HG02642 (cell line): ENCODE measurements at regions not wholly inside any gene's neighbourhood (a gene's known extent, or its start where the extent isn't known, plus 50 kb on each side); places are given as distances from the start of the nearest gene placed in this dataset.

Experiments used
- ATAC-seq: cut with Tn5 transposase; IDR thresholded peaks from one replicate; pipeline ENCODE4 v1.9.1; 2021; ENCODE audit warnings: mild to moderate bottlenecking; ENCODE audit not compliant: unreplicated experiment, poor library complexity

DNA sequence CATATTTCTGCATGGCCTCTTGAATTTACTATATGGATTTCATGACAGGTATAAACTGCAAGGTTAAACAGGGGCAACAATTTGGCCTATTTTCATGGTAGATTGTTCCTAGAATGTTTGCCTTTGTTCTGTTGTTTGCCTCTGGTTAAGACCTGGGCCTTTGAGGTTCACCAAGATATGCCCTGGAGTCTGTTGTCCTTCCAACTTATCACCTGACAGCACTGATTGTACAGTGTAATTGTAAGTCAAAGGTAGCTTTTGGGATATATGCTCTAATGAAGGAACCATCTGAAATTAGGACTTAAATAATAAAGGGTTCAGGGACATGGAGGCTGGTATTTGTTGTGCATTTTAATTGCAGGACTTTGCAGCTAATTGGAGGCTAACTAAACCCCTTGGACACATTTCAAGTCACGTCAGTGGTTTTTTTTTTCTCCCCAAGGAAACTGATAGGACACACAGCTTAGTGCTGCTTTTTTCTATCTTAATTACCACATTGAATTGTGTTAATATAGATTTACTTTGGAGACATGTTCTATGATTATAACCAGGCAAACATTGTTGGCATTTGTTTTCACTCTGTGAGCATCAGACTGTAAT is 771.2 kb upstream of the LINC00305 start:
- no peak for ATAC-seq

GRCh38 chr18:64918851-64919250 is 770.0 kb upstream of the LINC00305 start:
- no peak for ATAC-seq

DNA sequence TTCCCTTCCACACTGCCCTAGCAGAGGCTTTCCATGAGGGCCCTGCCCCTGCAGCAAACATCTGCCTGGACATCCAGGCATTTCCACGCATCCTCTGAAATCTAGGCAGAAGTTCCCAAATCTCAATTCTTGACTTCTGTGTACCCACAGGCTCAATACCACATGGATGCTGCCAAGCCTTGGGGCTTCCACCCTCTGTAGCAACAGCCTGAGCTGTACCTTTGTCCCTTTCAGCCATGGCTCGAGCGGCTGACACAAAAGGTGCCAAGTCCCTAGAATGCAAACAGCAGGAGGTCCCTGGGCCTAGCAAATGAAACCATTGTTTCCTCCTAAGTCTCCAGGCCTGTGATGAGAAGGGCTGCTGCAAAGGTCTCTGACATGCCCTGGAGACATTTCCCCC is 744.5 kb upstream of the LINC00305 start:
- ATAC-seq = no peak

DNA sequence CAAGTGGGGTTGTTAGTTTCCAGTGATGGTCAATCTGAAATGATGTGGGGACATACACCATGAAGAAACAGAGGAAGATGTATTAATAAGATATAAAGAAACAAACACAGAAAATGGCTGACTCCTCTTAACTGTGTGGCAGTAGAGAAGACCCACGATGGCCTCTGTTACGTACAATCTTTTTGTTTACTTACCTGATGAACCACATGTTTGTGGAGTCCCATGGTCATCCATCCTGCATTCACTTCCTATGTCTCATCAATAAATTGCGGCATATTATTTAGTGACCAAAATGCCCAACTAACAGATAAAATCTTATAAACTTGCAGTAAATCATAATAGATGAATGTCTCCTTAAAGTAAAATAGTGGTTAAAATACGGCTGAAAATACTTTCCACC is 740.1 kb upstream of the LINC00305 start:
- ATAC-seq = no peak

- ATAC-seq = no peak
Measured at GRCh38 chr18:64886995-64887394, 738.1 kb upstream of the LINC00305 start.

- ATAC-seq = no peak
Measured at GRCh38 chr18:64882896-64883295, 734.0 kb upstream of the LINC00305 start.

- no peak for ATAC-seq
Measured at GRCh38 chr18:64876833-64877232, 727.9 kb upstream of the LINC00305 start.

DNA sequence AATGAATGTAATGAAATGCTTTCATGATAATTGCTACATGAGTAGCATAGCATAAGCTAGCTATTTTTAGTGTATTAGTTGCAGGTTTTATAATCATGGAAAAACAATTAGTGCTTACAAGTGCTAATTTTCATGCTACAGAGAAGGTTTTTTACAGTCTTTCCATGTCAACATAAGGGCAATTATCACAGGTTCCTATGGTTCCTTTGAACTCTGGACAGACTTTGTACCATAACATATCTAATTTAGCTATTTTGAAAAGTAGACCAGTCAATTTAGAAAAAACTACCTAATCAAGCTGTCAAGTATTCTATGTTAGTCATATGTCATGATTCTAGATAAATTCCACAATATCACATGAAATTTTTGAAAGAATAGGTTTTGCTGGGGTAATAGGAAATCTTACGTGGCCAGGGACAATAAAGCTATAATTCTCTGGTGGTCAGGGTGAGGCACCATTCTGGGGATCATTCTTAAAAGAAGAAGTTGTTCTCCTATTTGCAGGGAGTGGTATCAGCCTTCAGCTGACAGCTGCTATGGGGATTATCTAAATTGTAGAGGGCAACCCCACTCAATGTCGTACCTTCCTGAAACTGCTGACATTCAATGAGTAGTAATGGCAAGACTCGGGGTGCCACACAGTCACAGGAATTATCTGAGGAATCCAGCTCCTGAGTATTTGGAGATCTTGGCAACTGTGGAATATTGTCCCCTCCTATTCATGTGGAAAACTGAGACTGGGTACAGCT is 724.0 kb upstream of the LINC00305 start:
- no peak for ATAC-seq

- no peak for ATAC-seq
Measured at GRCh38 chr18:64854112-64854511, 705.2 kb upstream of the LINC00305 start.

GRCh38 chr18:64852281-64852680 is 703.4 kb upstream of the LINC00305 start:
- ATAC-seq = no peak

- ATAC-seq = no peak
Measured at GRCh38 chr18:64851726-64852125, 702.8 kb upstream of the LINC00305 start.

DNA sequence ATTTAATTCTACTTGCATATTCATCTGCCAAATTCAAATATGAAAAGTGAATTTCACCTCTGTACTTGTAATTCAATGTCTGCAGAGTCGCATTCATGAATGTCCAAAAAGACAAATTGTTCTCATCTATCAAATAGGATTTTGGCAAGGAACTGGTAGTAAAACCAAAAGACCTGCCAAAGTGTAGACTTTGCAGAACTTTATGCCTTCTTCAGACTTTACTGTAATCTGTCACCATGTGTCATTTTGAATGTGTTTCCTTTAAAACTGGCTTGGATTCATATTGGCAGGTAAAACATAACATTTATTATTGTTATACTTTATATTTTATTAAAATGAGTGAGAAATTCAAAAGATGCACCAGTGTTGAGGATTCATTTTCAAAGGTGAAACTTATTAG is 701.9 kb upstream of the LINC00305 start:
- ATAC-seq = no peak

DNA sequence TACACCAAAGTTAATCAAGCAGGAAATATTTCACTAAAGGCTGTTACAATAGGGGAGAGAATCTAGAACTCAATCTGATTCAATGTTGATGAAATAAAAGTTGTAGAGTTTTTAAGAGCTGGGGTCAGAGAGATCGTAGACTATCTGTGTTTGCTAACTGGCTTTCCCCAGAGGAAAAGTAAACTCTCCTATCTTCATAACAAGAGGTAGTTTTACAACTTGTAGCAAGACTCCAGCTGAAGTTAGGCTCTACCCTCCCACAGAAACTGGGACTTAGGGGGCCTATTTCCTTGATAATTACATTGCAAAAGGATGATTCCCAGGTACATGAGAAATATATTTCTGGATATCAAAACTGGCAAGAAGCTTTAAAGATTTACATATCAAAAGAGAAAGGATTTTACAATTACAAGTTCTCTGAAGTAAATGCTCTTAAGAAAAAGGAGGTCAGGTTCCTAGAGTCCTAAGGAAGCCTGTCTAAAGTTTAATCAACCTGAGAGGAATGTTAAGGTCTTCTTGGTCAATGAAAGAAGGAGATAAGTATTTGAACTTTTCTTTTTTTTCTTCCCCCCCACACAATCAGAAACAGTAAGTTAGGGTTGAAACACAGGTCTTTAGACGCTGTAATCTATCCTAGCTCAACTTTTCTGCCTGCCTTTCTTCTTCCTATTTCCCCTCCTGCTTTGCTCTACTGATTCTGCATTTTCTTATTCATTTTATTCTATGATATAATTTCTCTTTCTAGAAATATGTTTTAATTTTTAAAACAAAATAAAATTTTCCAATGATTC is 692.2 kb upstream of the LINC00305 start:
- no peak for ATAC-seq

DNA sequence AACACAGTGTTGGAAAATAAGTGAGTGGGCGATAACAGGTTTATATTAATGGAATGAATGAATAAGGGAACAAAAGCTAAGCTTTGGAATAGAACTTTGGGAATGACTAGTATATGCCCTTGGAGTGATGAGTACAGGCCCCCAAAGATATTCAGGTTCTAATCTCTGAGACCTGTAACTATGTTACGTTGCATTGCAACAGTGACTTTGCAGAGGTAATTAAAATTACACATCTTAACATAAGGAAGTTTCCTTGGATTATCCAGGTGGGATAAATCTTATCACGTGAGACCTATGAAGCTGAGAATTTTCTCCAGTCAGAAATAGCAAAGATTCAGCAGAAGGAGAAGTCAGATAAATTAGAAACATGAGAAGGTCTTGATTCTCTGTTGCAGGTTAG is 661.5 kb upstream of the LINC00305 start:
- no peak for ATAC-seq

- ATAC-seq = no peak
Measured at GRCh38 chr18:64809801-64810200, 660.9 kb upstream of the LINC00305 start.

GRCh38 chr18:64807560-64807959 is 658.7 kb upstream of the LINC00305 start:
- no peak for ATAC-seq

DNA sequence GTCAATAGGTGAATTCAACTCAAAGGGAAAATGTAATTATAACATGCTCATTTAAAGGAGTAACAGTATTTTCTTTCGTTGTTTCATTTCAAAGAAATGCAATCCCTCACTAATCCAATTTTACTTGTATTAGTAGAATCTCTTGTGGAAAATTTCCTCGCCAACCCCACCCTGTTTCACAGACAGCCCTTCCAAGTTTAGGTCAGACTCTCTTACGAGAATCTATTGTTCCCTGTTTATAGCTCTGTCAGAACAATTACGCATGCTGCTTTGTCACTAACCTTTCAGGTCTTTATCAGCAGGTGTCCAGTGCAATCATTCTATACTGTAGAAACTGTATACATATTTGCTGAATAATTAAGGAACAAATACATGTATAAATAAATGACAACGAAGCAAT is 657.8 kb upstream of the LINC00305 start:
- ATAC-seq = no peak

- ATAC-seq = no peak
Measured at GRCh38 chr18:64806232-64806631, 657.3 kb upstream of the LINC00305 start.

DNA sequence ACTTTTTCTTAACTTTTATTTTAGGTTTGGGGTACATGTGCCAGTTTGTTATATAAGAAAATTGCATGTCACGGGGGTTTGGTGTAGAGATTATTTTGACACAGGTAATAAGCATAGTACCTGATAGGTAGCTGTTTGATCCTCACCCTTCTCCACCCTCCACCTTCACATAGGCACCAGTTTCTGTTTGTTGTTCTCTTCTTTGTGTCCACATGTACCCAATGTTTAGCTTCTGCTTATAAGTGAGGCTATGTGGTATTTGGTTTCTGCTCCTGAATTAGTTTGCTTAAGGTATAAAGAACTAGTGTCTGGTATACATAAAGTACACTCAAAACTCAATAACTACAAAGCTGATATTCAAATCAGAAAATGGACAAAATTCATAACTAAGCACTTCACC is 654.6 kb upstream of the LINC00305 start:
- ATAC-seq = no peak

- no peak for ATAC-seq
Measured at GRCh38 chr18:64800151-64800550, 651.3 kb upstream of the LINC00305 start.

DNA sequence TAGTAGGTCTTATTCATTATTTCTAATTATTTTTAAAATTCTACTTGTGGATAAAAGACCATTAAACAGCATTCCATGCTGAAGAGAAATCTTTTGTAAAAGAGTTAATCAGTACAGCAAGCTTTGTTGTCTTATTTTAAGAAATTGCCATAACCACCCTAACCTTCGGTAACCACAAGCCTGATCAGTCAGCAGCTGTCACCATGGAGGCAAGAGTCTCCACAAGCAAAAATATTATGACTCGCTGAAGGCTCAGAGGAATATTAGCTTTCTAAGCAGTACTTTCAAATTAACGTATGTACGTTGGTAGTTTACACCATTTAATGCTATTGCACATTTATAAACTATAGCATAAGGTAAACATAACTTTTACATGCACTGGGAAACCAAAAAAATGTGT is 650.5 kb upstream of the LINC00305 start:
- no peak for ATAC-seq
